CD4-positive, alpha-beta T cell (primary cell): ENCODE measurements at regions not wholly inside any gene's neighbourhood (a gene's known extent, or its start where the extent isn't known, plus 50 kb on each side); places are given as distances from the start of the nearest gene placed in this dataset.

Experiments used
- ATAC-seq: fragments of 200-7000 bp; cut with Tn5 transposase; one replicate; pipeline ENCODE4 v1.10.0; 2022; ENCODE audit warnings: mild to moderate bottlenecking; ENCODE audit not compliant: poor library complexity
- CTCF ChIA-PET: fragments of 350-600 bp; sonication (Branson Sonifier 250); formaldehyde crosslinking; loops from one replicate; lab custom pipeline; 2021; ENCODE audit warnings: antibody characterized with exemption, inconsistent platforms; lab: Charles Lee
- POLR2A ChIA-PET: fragments of 350-600 bp; sonication (Branson Sonifier 250); formaldehyde crosslinking; loops from one replicate; lab custom pipeline; 2021; ENCODE audit warnings: antibody characterized with exemption, inconsistent platforms; lab: Charles Lee
- DNase-seq, 14 experiments: peaks; one replicate each; pipeline ENCODE4 v3.0.0-alpha.2; 2013 to 2020; ENCODE audit warnings: mixed read lengths in 2 of 14
- H3K27ac ChIP-seq, 2 donors: one replicate each; pipeline versions ENCODE4 v1.5.1 to v1.7.0; 2013; ENCODE audit warnings: low read length in 2 of 2, low read depth in 1 of 2, mild to moderate bottlenecking in 1 of 2
- H3K27me3 ChIP-seq, 2 experiments: 1 replicate in 1 of 2; 2 replicates in 1 of 2; pipeline versions ENCODE4 v1.6.1 to v1.7.0; 2013; ENCODE audit warnings: low read length in 2 of 2, control low read depth in 1 of 2, mild to moderate bottlenecking in 1 of 2, moderate library complexity in 1 of 2; ENCODE audit not compliant: insufficient read depth in 2 of 2, control insufficient read depth in 1 of 2
- H3K36me3 ChIP-seq: one replicate; pipeline ENCODE4 v1.6.1; 2013; ENCODE audit warnings: low read length, control low read depth; ENCODE audit not compliant: insufficient read depth
- H3K4me1 ChIP-seq: one replicate; pipeline ENCODE4 v1.6.1; 2013; ENCODE audit warnings: low read length, control low read depth; ENCODE audit not compliant: insufficient read depth
- H3K4me3 ChIP-seq: one replicate; pipeline ENCODE4 v1.5.1; 2013; ENCODE audit warnings: mild to moderate bottlenecking, low read length, moderate library complexity
- H3K9me3 ChIP-seq, 2 experiments: 1 replicate in 1 of 2; 2 replicates in 1 of 2; pipeline versions ENCODE4 v1.6.1 to v1.7.0; 2013; ENCODE audit warnings: low read length in 2 of 2, mild to moderate bottlenecking in 2 of 2, control low read depth in 1 of 2, moderate library complexity in 1 of 2; ENCODE audit not compliant: control insufficient read depth in 1 of 2, insufficient read depth in 1 of 2
- H3K27ac Mint-ChIP-seq: one replicate; pipeline ENCODE4 v1.8.0; 2020; ENCODE audit warnings: mixed read lengths
- H3K27me3 Mint-ChIP-seq: one replicate; pipeline ENCODE4 v1.8.0; 2021; ENCODE audit warnings: mixed read lengths
- H3K36me3 Mint-ChIP-seq: one replicate; pipeline ENCODE4 v1.8.0; 2021; ENCODE audit warnings: low read depth, mixed read lengths
- H3K4me1 Mint-ChIP-seq: one replicate; pipeline ENCODE4 v1.8.0; 2021; ENCODE audit warnings: low read depth, mixed read lengths
- H3K4me3 Mint-ChIP-seq: one replicate; pipeline ENCODE4 v1.8.0; 2020; ENCODE audit warnings: mild to moderate bottlenecking, mixed read lengths
- H3K9me3 Mint-ChIP-seq: one replicate; pipeline ENCODE4 v1.8.0; 2020; ENCODE audit warnings: mixed read lengths
- intact Hi-C, 2 experiments: fragments of 100-400 bp; cut with DNase I in 1 of 2; cut with micrococcal nuclease in 1 of 2; formaldehyde crosslinking; loops; one replicate each; pipeline versions ENCODE4 v1.15.1 to v1.9.0; 2023 to 2025; cut with DNase I, micrococcal nuclease
- TF ChIP-seq, protein P1 (sequence below): fragments of 200-600 bp; IDR thresholded peaks from one replicate; pipeline ENCODE4 v1.8.0; 2022; ENCODE audit warnings: antibody characterized with exemption, mild to moderate bottlenecking

GRCh38 chr11:127268932-127269331 is 268.4 kb upstream of the KIRREL3 start:
- ChIA-PET CTCF (no interaction called here), POLR2A (no interaction called here)
- ATAC-seq: no peak
- TF ChIP-seq, protein P1, sequence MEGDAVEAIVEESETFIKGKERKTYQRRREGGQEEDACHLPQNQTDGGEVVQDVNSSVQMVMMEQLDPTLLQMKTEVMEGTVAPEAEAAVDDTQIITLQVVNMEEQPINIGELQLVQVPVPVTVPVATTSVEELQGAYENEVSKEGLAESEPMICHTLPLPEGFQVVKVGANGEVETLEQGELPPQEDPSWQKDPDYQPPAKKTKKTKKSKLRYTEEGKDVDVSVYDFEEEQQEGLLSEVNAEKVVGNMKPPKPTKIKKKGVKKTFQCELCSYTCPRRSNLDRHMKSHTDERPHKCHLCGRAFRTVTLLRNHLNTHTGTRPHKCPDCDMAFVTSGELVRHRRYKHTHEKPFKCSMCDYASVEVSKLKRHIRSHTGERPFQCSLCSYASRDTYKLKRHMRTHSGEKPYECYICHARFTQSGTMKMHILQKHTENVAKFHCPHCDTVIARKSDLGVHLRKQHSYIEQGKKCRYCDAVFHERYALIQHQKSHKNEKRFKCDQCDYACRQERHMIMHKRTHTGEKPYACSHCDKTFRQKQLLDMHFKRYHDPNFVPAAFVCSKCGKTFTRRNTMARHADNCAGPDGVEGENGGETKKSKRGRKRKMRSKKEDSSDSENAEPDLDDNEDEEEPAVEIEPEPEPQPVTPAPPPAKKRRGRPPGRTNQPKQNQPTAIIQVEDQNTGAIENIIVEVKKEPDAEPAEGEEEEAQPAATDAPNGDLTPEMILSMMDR: no peak
- Histone ChIP-seq H3K4me1 (no peaks in the 10 kb centered on the region), H3K27ac (no peak overlapping the region), H3K9me3 (no peaks in the 10 kb centered on the region), H3K4me3 (no peak overlapping the region), H3K27me3 (no peaks in the 10 kb centered on the region), H3K36me3 (no peaks in the 10 kb centered on the region)
- no peaks in the 10 kb centered on the region for H3K36me3 Mint-ChIP-seq
- H3K4me1 Mint-ChIP-seq: no peaks in the 10 kb centered on the region
- H3K4me3 Mint-ChIP-seq: no peak overlapping the region
- H3K9me3 Mint-ChIP-seq: no peaks in the 10 kb centered on the region
- DNase-seq: no peak
- no peaks in the 10 kb centered on the region for H3K27me3 Mint-ChIP-seq
- intact Hi-C loops: no loop called here
- no peak overlapping the region for H3K27ac Mint-ChIP-seq

- CTCF ChIA-PET: no interaction called here
- ATAC-seq (no peak), DNase-seq (no peak)
- no peaks in the 10 kb centered on the region for H3K27me3 Mint-ChIP-seq
- no peaks in the 10 kb centered on the region for H3K4me1 ChIP-seq
- no peak overlapping the region for H3K4me3 ChIP-seq
- TF ChIP-seq, protein P1: no peak
- no peaks in the 10 kb centered on the region for H3K4me1 Mint-ChIP-seq
- no peaks in the 10 kb centered on the region for H3K27me3 ChIP-seq
- no peak overlapping the region for H3K4me3 Mint-ChIP-seq
- H3K9me3 ChIP-seq: no peaks in the 10 kb centered on the region
- no peaks in the 10 kb centered on the region for H3K9me3 Mint-ChIP-seq
- intact Hi-C loops: no loop called here
- H3K27ac Mint-ChIP-seq: no peak overlapping the region
- H3K36me3 ChIP-seq: no peaks in the 10 kb centered on the region
- H3K27ac ChIP-seq: no peak overlapping the region
- POLR2A ChIA-PET: no interaction called here
- no peaks in the 10 kb centered on the region for H3K36me3 Mint-ChIP-seq
Observed at GRCh38 chr11:127268521-127268920, 268.0 kb upstream of the KIRREL3 start.

- Mint-ChIP-seq H3K36me3 (no peaks in the 10 kb centered on the region), H3K9me3 (peaks cover 4% of the 10 kb centered on the region), H3K27me3 (peaks cover 5% of the 10 kb centered on the region), H3K4me3 (no peak overlapping the region), H3K27ac (no peak overlapping the region), H3K4me1 (no peaks in the 10 kb centered on the region)
- TF ChIP-seq, protein P1: no peak
- H3K27me3 ChIP-seq: no peaks in the 10 kb centered on the region
- DNase-seq (no peak), ATAC-seq (no peak)
- H3K36me3 ChIP-seq: no peaks in the 10 kb centered on the region
- no peaks in the 10 kb centered on the region for H3K9me3 ChIP-seq
- ChIA-PET POLR2A (no interaction called here), CTCF (no interaction called here)
- intact Hi-C loops: no loop called here
- no peak overlapping the region for H3K4me3 ChIP-seq
- no peaks in the 10 kb centered on the region for H3K4me1 ChIP-seq
- H3K27ac ChIP-seq: no peak overlapping the region
Observed at GRCh38 chr11:127259102-127259501, 258.5 kb upstream of the KIRREL3 start.
